ENCODE measurements at regions not wholly inside any gene's neighbourhood (a gene's known extent, or its start where the extent isn't known, plus 50 kb on each side); places are given as distances from the start of the nearest gene placed in this dataset.

DNA sequence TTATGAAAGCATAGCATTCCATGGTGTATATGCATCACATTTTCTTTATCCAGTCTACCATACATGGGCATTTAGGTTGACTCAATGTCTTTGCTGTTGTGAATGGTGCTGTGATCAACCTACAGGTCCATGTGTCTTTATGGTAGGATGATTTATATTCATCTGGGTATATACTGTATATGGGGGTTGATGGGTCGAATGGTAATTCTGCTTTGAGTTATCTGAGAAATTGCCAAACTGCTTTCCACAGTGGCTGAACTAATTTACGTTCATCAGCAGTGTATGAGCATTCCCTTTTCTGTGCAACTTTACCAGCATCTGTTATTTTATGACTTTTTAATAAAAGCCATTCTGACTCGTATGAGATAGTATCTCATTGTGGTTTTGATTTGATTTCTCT lies 662.4 kb upstream of the BCHE start:
- Histone ChIP-seq H4K5ac (ENCODE audit: low read depth, low read length) (no peak overlapping the region), H3K4ac (ENCODE audit: low read depth, low read length) (no peak overlapping the region), H2BK120ac (ENCODE audit: low read depth, low read length) (no peak overlapping the region), H3K4me3 (ENCODE audit: insufficient read depth, low read depth, low read length) (no peak overlapping the region), H3K23ac (ENCODE audit: low read depth, low read length) (no peak overlapping the region), H3K4me2 (ENCODE audit: low read depth, low read length) (no peak overlapping the region), H3K4me1 (ENCODE audit: control insufficient read depth, insufficient read depth, low read length) (no peaks in the 10 kb centered on the region), H2BK20ac (ENCODE audit: low read depth, low read length) (no peak overlapping the region), H2BK5ac (ENCODE audit: low read depth, low read length, poor library complexity, severe bottlenecking) (no peak overlapping the region), H3K79me1 (ENCODE audit: low read depth in 1 of 2, low read length in 2 of 2) (no peaks in the 10 kb centered on the region), H3K56ac (ENCODE audit: extremely low read depth, insufficient read depth, low read length) (no peak overlapping the region), H3K9me3 (ENCODE audit: control insufficient read depth, insufficient read depth, low read length) (no peaks in the 10 kb centered on the region), H2BK15ac (ENCODE audit: low read depth, low read length) (no peak overlapping the region), H4K20me1 (ENCODE audit: insufficient read depth, low read length) (no peaks in the 10 kb centered on the region), H3K14ac (replicated peaks; ENCODE audit: low read depth, low read length) (no peak overlapping the region), H2AFZ (replicated peaks; ENCODE audit: low read length, poor library complexity) (no peak overlapping the region), H2AK9ac (replicated peaks; ENCODE audit: low read depth, low read length, poor library complexity) (no peak overlapping the region), H2AK5ac (ENCODE audit: low read depth, low read length) (no peak overlapping the region), H4K91ac (ENCODE audit: insufficient read depth, low read depth, low read length) (no peak overlapping the region), H3K27me3 (ENCODE audit: control insufficient read depth, insufficient read depth, low read length) (no peaks in the 10 kb centered on the region), H3K36me3 (ENCODE audit: control insufficient read depth, insufficient read depth, low read length) (no peaks in the 10 kb centered on the region), H3K18ac (ENCODE audit: low read depth, low read length) (no peak overlapping the region), H4K8ac (ENCODE audit: low read depth in 2 of 2, low read length in 2 of 2) (no peak overlapping the region), H3K9ac (ENCODE audit: low read depth, low read length) (no peak overlapping the region), H3K9me1 (ENCODE audit: insufficient read depth, low read length) (no peaks in the 10 kb centered on the region), H3K27ac (ENCODE audit: insufficient read depth, low read length) (no peak overlapping the region)
- dilution Hi-C loops (cut with HindIII; ENCODE audit: low sequenced_read_pairs, unreplicated experiment), result no loop called here
- in situ Hi-C loops (cut with MboI; ENCODE audit: low sequenced_read_pairs), result no loop called here
- no CpG with 5 or more reads among the region's 3 CpGs for WGBS, 2 experiments (ENCODE audit: extremely low coverage in 2 of 2, insufficient read length in 1 of 2)
- ATAC-seq (ENCODE audit: low read depth) (no peak), DNase-seq (no peak)
- TF ChIP-seq MXI1 (IDR thresholded peaks at IDR 0.05; ENCODE audit: borderline replicate concordance, low read depth, low read length) (no peak), CEBPB (IDR thresholded peaks at IDR 0.05; ENCODE audit: low read depth, low read length) (no peak), FOS (IDR thresholded peaks at IDR 0.05; ENCODE audit: low read depth, low read length) (no peak), MAFK (IDR thresholded peaks at IDR 0.05; ENCODE audit: low read depth, low read length) (no peak), NFE2L2 (IDR thresholded peaks at IDR 0.05; ENCODE audit: low read depth, low read length) (no peak), RAD21 (IDR thresholded peaks at IDR 0.05; ENCODE audit: low read length) (no peak), CHD1 (IDR thresholded peaks at IDR 0.05; ENCODE audit: low read depth, low read length) (no peak), RCOR1 (IDR thresholded peaks at IDR 0.05; ENCODE audit: insufficient replicate concordance, low read length) (no peak), POLR2A (IDR thresholded peaks at IDR 0.05; ENCODE audit: low read depth, low read length) (no peak), BHLHE40 (IDR thresholded peaks at IDR 0.05; ENCODE audit: low read depth, low read length) (no peak), SMC3 (IDR thresholded peaks at IDR 0.05; ENCODE audit: low read depth, low read length) (no peak), RFX5 (IDR thresholded peaks at IDR 0.05; ENCODE audit: low read depth, low read length) (no peak), MAZ (IDR thresholded peaks at IDR 0.05; ENCODE audit: borderline replicate concordance, low read depth, low read length) (no peak)
- TF ChIP-seq, protein P1, sequence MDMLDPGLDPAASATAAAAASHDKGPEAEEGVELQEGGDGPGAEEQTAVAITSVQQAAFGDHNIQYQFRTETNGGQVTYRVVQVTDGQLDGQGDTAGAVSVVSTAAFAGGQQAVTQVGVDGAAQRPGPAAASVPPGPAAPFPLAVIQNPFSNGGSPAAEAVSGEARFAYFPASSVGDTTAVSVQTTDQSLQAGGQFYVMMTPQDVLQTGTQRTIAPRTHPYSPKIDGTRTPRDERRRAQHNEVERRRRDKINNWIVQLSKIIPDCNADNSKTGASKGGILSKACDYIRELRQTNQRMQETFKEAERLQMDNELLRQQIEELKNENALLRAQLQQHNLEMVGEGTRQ (IDR thresholded peaks at IDR 0.05; ENCODE audit: low read depth, low read length), result no peak
- TF ChIP-seq, protein P2, sequence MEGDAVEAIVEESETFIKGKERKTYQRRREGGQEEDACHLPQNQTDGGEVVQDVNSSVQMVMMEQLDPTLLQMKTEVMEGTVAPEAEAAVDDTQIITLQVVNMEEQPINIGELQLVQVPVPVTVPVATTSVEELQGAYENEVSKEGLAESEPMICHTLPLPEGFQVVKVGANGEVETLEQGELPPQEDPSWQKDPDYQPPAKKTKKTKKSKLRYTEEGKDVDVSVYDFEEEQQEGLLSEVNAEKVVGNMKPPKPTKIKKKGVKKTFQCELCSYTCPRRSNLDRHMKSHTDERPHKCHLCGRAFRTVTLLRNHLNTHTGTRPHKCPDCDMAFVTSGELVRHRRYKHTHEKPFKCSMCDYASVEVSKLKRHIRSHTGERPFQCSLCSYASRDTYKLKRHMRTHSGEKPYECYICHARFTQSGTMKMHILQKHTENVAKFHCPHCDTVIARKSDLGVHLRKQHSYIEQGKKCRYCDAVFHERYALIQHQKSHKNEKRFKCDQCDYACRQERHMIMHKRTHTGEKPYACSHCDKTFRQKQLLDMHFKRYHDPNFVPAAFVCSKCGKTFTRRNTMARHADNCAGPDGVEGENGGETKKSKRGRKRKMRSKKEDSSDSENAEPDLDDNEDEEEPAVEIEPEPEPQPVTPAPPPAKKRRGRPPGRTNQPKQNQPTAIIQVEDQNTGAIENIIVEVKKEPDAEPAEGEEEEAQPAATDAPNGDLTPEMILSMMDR (conservative IDR thresholded peaks at IDR 0.05; ENCODE audit: low read depth, low read length), result no peak
- TF ChIP-seq, protein P3, sequence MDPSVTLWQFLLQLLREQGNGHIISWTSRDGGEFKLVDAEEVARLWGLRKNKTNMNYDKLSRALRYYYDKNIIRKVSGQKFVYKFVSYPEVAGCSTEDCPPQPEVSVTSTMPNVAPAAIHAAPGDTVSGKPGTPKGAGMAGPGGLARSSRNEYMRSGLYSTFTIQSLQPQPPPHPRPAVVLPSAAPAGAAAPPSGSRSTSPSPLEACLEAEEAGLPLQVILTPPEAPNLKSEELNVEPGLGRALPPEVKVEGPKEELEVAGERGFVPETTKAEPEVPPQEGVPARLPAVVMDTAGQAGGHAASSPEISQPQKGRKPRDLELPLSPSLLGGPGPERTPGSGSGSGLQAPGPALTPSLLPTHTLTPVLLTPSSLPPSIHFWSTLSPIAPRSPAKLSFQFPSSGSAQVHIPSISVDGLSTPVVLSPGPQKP (IDR thresholded peaks at IDR 0.05; ENCODE audit: borderline replicate concordance, low read depth, low read length), result no peak
- CTCF ChIA-PET, result no interaction called here
- BruUV-seq (replicated peaks), result no TSS peak
- intact Hi-C loops (cut with micrococcal nuclease), result no loop called here
- POLR2A ChIA-PET (ENCODE audit: unreplicated experiment), result no interaction called here

All from IMR-90 (cell line).